Globus pallidus (tissue), 1 donor: ENCODE measurements at regions not wholly inside any gene's neighbourhood (a gene's known extent, or its start where the extent isn't known, plus 50 kb on each side); places are given as distances from the start of the nearest gene placed in this dataset.
"Not testable (repeated sequence)": the region's sequence is repeated elsewhere in the genome, so short reads cannot be mapped to it uniquely, and the experiment has no call there.

Source experiments
- DNase-seq: peaks from one replicate; pipeline ENCODE4 v3.0.0-alpha.2; 2015; ENCODE audit warnings: low spot score

- DNase-seq = no peak
Measured at GRCh38 chr2:58503918-58504317, 262.8 kb upstream of the FANCL start.

- no peak for DNase-seq
Measured at GRCh38 chr2:58502931-58503330, 261.8 kb upstream of the FANCL start.

GRCh38 chr2:58501371-58502160 is 260.4 kb upstream of the FANCL start:
- DNase-seq = peak; percentile 66

GRCh38 chr2:58497168-58497567 is 256.0 kb upstream of the FANCL start:
- no peak for DNase-seq

GRCh38 chr2:58495806-58496205 is 254.7 kb upstream of the FANCL start:
- no peak for DNase-seq

- DNase-seq = no peak
Measured at GRCh38 chr2:58494071-58494501, 253.0 kb upstream of the FANCL start.

GRCh38 chr2:58484629-58485028 is 243.5 kb upstream of the FANCL start:
- DNase-seq = no peak

GRCh38 chr2:58484221-58484620 is 243.1 kb upstream of the FANCL start:
- DNase-seq = no peak

- no peak for DNase-seq
Measured at GRCh38 chr2:58483307-58483706, 242.2 kb upstream of the FANCL start.

- no peak for DNase-seq
Measured at GRCh38 chr2:58481670-58482069, 240.5 kb upstream of the FANCL start.

- no peak for DNase-seq
Measured at GRCh38 chr2:58480141-58480540, 239.0 kb upstream of the FANCL start.

- no peak for DNase-seq
Measured at GRCh38 chr2:58479535-58480140, 238.5 kb upstream of the FANCL start.

- no peak for DNase-seq
Measured at GRCh38 chr2:58476556-58476955, 235.4 kb upstream of the FANCL start.

GRCh38 chr2:58475756-58476155 is 234.6 kb upstream of the FANCL start:
- no peak for DNase-seq

GRCh38 chr2:58473165-58473564 is 232.0 kb upstream of the FANCL start:
- no peak for DNase-seq

GRCh38 chr2:58466804-58467203 is 225.7 kb upstream of the FANCL start:
- no peak for DNase-seq

GRCh38 chr2:58466021-58466420 is 224.9 kb upstream of the FANCL start:
- not testable (repeated sequence) for DNase-seq

- no peak for DNase-seq
Measured at GRCh38 chr2:58460670-58461069, 219.5 kb upstream of the FANCL start.

GRCh38 chr2:58449286-58450010 is 208.3 kb upstream of the FANCL start:
- DNase-seq = peak; percentile 35

GRCh38 chr2:58448845-58449244 is 207.7 kb upstream of the FANCL start:
- no peak for DNase-seq

- peak; percentile 95 for DNase-seq
Measured at GRCh38 chr2:58448065-58448507, 207.0 kb upstream of the FANCL start.

GRCh38 chr2:58447586-58447985 is 206.5 kb upstream of the FANCL start:
- no peak for DNase-seq

- no peak for DNase-seq
Measured at GRCh38 chr2:58441643-58442042, 200.5 kb upstream of the FANCL start.
